Stomach (tissue), 8 donors: ENCODE measurements at regions not wholly inside any gene's neighbourhood (a gene's known extent, or its start where the extent isn't known, plus 50 kb on each side); places are given as distances from the start of the nearest gene placed in this dataset.
"Not testable (repeated sequence)": the region's sequence is repeated elsewhere in the genome, so short reads cannot be mapped to it uniquely, and the experiment has no call there.

ENCODE experiments used
- DNase-seq, 2 donors: peaks; one replicate each; pipeline versions ENCODE4 v3.0.0 to v3.0.0-alpha.2; 2013 to 2019
- H3K27ac ChIP-seq, 5 donors: fragments of 200-600 bp in 4 of 5; sonication (generic) in 4 of 5; one replicate each; pipeline ENCODE4 v1.5.1; 2013 to 2019; ENCODE audit warnings: mild to moderate bottlenecking in 1 of 5, moderate library complexity in 1 of 5
- H3K27me3 ChIP-seq, 3 donors: fragments of 200-600 bp; sonication (generic); one replicate each; pipeline ENCODE4 v1.5.1; 2017 to 2019; ENCODE audit warnings: mixed run types in 1 of 3
- H3K36me3 ChIP-seq, 4 donors: fragments of 200-600 bp; sonication (generic); 1 replicate in 3 of 4; 2 replicates in 1 of 4; pipeline ENCODE4 v1.5.1; 2016 to 2019
- H3K4me1 ChIP-seq, 4 donors: fragments of 200-600 bp; sonication (generic); one replicate each; pipeline ENCODE4 v1.5.1; 2016 to 2019
- H3K4me3 ChIP-seq, 4 donors: fragments of 200-600 bp; sonication (generic) in 3 of 4; one replicate each; pipeline ENCODE4 v1.5.1; 2016 to 2019; ENCODE audit warnings: mild to moderate bottlenecking in 1 of 4
- H3K9me3 ChIP-seq, 4 donors: fragments of 200-600 bp; sonication (generic); one replicate each; pipeline ENCODE4 v1.5.1; 2016 to 2019
- CTCF ChIP-seq, 7 experiments: fragments of 450-650 bp in 4 of 7; fragments of 200-600 bp in 3 of 7; sonication (generic) in 3 of 7; IDR thresholded peaks; one replicate each; pipeline ENCODE4 v1.5.1; 2016 to 2019; ENCODE audit warnings: antibody characterized with exemption in 7 of 7, control low read depth in 2 of 7, mild to moderate bottlenecking in 1 of 7
- EP300 ChIP-seq: sonication (generic); formaldehyde crosslinking; IDR thresholded peaks from one replicate; pipeline ENCODE4 v1.6.1; 2017; ENCODE audit warnings: antibody characterized with exemption
- POLR2A ChIP-seq, 4 donors: fragments of 450-650 bp; IDR thresholded peaks; one replicate each; pipeline ENCODE4 v1.6.1; 2016; ENCODE audit warnings: antibody characterized with exemption in 4 of 4, control low read depth in 2 of 4, mild to moderate bottlenecking in 1 of 4, moderate library complexity in 1 of 4
- POLR2AphosphoS5 ChIP-seq, 3 donors: sonication (generic); formaldehyde crosslinking; IDR thresholded peaks; one replicate each; pipeline ENCODE4 v1.6.1; 2016; ENCODE audit warnings: antibody characterized with exemption in 3 of 3
- WGBS, 5 donors: extraction: QIAGEN DNeasy Blood & Tissue Kit in 3 of 5; methylation state at CpG; one replicate each; pipeline versions ENCODE4 v1.1.5 to v1.1.7; 2013 to 2018; 5-methylcytosine and 5-hydroxymethylcytosine counted together
- intact Hi-C: fragments of 100-400 bp; cut with DNase I; formaldehyde crosslinking; loops from one replicate; pipeline ENCODE4 v1.15.1; 2023; ENCODE audit warnings: low total_unique reads
- donor health status: healthy with polysubstance abuse.
- donor health status: Bipolar disorder and iron deficiency.
- donor health status: healthy.

DNA sequence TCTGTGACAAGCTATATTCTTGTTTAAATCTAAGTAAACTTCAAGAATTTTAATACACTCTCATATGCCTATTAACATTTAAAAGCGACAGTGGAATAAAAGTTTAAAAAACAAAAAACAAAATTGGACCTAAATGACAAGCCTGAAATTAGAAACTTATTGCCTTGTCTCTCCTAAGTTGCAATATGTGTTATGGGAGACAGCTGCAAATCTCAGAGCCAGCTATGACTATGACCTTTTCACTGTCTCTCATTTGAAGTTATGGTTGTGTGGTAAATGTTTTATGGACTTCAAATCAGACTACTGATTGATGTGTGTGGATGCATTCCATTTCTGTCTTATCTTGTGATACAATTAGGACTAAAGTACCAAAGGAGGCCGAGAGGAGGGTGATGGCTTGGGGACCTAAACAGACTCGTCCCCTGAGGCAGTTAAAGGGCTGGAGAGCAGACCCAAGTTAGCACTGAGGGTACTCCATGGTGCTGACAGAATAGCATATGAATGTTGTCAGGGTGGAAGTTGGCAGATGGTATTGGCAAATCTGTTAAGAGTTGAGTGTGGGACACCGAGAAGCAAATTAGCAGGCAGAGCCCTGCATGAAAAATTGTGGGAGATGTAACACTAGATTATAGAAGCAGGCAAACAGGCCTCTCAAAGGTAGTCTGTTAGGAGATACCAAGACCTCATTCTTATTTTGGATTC lies 930.1 kb upstream of the MAN1A1 start:
- Histone ChIP-seq H3K4me1 (no peaks in the 10 kb centered on the region), H3K27ac (no peak overlapping the region), H3K4me3 (no peak overlapping the region), H3K27me3 (no peaks in the 10 kb centered on the region), H3K9me3 (no peaks in the 10 kb centered on the region), H3K36me3 (no peaks in the 10 kb centered on the region)
- TF ChIP-seq EP300 = no peak
- no peak for TF ChIP-seq POLR2A (IDR thresholded peaks at IDR 0.05)
- no peak for TF ChIP-seq POLR2AphosphoS5 (IDR thresholded peaks at IDR 0.05)
- no peak for TF ChIP-seq CTCF (IDR thresholded peaks at IDR 0.05)
- no peak for DNase-seq
- intact Hi-C loops = no loop called here
- WGBS, 5 donors = 57 to 75% (median 70%) methylated on average over 4 of the region's 4 CpGs

DNA sequence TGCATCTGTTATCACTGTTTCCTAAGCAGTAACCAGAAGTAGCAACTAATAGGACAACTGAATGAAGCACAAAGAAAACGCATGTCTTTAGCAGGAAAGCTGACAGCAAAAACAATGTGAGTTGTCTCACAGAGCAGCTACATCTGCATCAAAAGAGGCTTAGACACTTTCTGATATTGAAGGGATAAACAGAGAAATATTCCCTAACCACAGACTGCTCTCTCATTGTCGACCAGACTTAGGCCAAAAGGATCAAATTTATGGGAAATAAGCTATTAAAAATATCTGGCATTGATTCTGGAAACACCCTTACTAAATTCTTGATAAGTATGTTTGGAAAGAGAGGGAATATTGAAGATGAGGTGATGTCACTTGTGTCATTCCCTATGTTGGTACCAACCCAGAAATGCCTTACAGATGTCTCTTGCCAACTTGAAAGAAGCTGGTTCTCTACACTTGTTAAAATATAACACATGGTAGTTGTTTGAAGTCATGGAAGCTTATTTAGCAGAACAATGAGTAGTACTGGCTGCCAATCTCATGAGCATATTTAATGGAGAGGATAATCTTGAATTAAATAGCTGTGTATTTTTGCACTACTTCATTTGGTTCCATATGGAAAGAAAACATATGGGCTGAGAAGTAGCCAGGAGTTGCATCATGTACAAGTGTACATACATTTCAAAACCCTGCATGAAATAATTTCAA lies 929.3 kb upstream of the MAN1A1 start:
- WGBS, 5 donors = 43 to 62% (median 54%) methylated on average over 2 of the region's 2 CpGs
- intact Hi-C loops = no loop called here
- no peak overlapping the region for H3K27ac ChIP-seq
- H3K4me3 ChIP-seq = no peak overlapping the region
- no peaks in the 10 kb centered on the region for H3K36me3 ChIP-seq
- H3K4me1 ChIP-seq = no peaks in the 10 kb centered on the region
- peak in 1 of 2 donors; percentile 21 for DNase-seq
- no peaks in the 10 kb centered on the region for H3K9me3 ChIP-seq
- no peak for TF ChIP-seq POLR2AphosphoS5 (IDR thresholded peaks at IDR 0.05)
- TF ChIP-seq CTCF (IDR thresholded peaks at IDR 0.05) = no peak
- no peak for TF ChIP-seq POLR2A (IDR thresholded peaks at IDR 0.05)
- TF ChIP-seq EP300 = no peak
- no peaks in the 10 kb centered on the region for H3K27me3 ChIP-seq

GRCh38 chr6:120274547-120274946 lies 925.0 kb upstream of the MAN1A1 start:
- intact Hi-C loops = no loop called here
- TF ChIP-seq POLR2AphosphoS5 (IDR thresholded peaks at IDR 0.05) (no peak), POLR2A (IDR thresholded peaks at IDR 0.05) (no peak)
- 50 to 74% (median 61%) methylated on average over 2 of the region's 2 CpGs for WGBS, 5 donors

DNA sequence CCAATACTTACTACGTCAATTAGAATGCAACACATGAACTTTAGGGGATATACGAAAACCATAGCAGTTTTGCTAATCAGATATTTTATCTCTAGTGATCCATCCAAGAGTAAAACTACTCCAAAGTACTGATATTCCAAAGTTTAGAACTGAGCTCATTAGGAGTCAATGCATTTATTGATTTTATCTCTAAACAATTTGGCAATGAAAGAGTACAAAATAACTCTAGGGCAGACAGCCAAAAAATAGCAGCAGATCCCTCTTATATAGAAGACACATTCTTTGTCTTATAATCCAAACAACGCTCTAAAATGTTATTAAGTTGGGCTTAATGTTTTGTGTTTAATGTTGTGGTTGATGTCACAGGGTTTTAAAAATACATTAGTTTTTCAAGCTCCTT lies 923.9 kb upstream of the MAN1A1 start:
- Histone ChIP-seq H3K4me1 (no peaks in the 10 kb centered on the region), H3K27ac (no peak overlapping the region), H3K27me3 (no peaks in the 10 kb centered on the region), H3K9me3 (no peaks in the 10 kb centered on the region), H3K4me3 (no peak overlapping the region), H3K36me3 (no peaks in the 10 kb centered on the region)
- no peak for DNase-seq
- no peak for TF ChIP-seq POLR2A (IDR thresholded peaks at IDR 0.05)
- TF ChIP-seq EP300 = no peak
- TF ChIP-seq POLR2AphosphoS5 (IDR thresholded peaks at IDR 0.05) = no peak
- TF ChIP-seq CTCF (IDR thresholded peaks at IDR 0.05) = no peak
- whole genome bisulfite sequencing, 5 donors = 57 to 85% (median 74%) methylated on average over 3 of the region's 3 CpGs
- intact Hi-C loops = no loop called here

More at GRCh38 chr6:120274547-120274946, 925.0 kb upstream of the MAN1A1 start:
- no peak for DNase-seq
- H3K4me3 ChIP-seq = no peak overlapping the region
- no peaks in the 10 kb centered on the region for H3K4me1 ChIP-seq
- H3K36me3 ChIP-seq = no peaks in the 10 kb centered on the region
- H3K27ac ChIP-seq = no peak overlapping the region
- no peaks in the 10 kb centered on the region for H3K9me3 ChIP-seq
- H3K27me3 ChIP-seq = no peaks in the 10 kb centered on the region

- DNase-seq = no peak
- Histone ChIP-seq H3K4me1 (no peaks in the 10 kb centered on the region), H3K4me3 (no peak overlapping the region), H3K9me3 (no peaks in the 10 kb centered on the region), H3K27me3 (no peaks in the 10 kb centered on the region), H3K27ac (no peak overlapping the region), H3K36me3 (no peaks in the 10 kb centered on the region)
- TF ChIP-seq POLR2A (IDR thresholded peaks at IDR 0.05) = no peak
- TF ChIP-seq EP300 = no peak
- TF ChIP-seq POLR2AphosphoS5 (IDR thresholded peaks at IDR 0.05) = no peak
- intact Hi-C loops = no loop called here
Observed at GRCh38 chr6:120272038-120272437, 922.5 kb upstream of the MAN1A1 start.

GRCh38 chr6:120268256-120268655 lies 918.7 kb upstream of the MAN1A1 start:
- intact Hi-C loops = not testable (repeated sequence)

More at GRCh38 chr6:120268256-120268655, 918.7 kb upstream of the MAN1A1 start:
- H3K4me3 ChIP-seq, H3K4me1 ChIP-seq, H3K9me3 ChIP-seq, H3K27ac ChIP-seq, H3K27me3 ChIP-seq, H3K36me3 ChIP-seq, DNase-seq: not testable (repeated sequence)
- WGBS, 5 donors = 78 to 89% (median 82%) methylated on average over 8 to 9 of the region's 9 CpGs
